ENCODE measurements at regions not wholly inside any gene's neighbourhood (a gene's known extent, or its start where the extent isn't known, plus 50 kb on each side); places are given as distances from the start of the nearest gene placed in this dataset.

GRCh38 chr2:192407692-192408091, 213.0 kb upstream of the TMEFF2 start:
- TF ChIP-seq TBL1XR1 (IDR thresholded peaks at IDR 0.05; ENCODE audit: low read depth, low read length) (no peak), POLR2A (IDR thresholded peaks at IDR 0.05; ENCODE audit: low read depth, low read length) (no peak), SREBF1 (IDR thresholded peaks at IDR 0.05; ENCODE audit: low read length) (no peak), RAD21 (IDR thresholded peaks at IDR 0.05; ENCODE audit: insufficient read depth, low read depth, low read length) (no peak), USF1 (IDR thresholded peaks at IDR 0.05; ENCODE audit: borderline replicate concordance, extremely low read length, insufficient read depth, low read depth, low read length) (no peak), NR2C2 (IDR thresholded peaks at IDR 0.05; ENCODE audit: borderline replicate concordance, control insufficient read depth, insufficient read length, low read depth) (no peak), RUNX3 (IDR thresholded peaks at IDR 0.05; ENCODE audit: low read length) (no peak), TARDBP (IDR thresholded peaks at IDR 0.05; ENCODE audit: borderline replicate concordance) (no peak), RCOR1 (conservative IDR thresholded peaks at IDR 0.05; ENCODE audit: low read depth, low read length) (no peak), SIN3A (IDR thresholded peaks at IDR 0.05; ENCODE audit: low read depth, low read length) (no peak), HDAC2 (IDR thresholded peaks at IDR 0.05) (no peak)
- TF ChIP-seq, protein P1, sequence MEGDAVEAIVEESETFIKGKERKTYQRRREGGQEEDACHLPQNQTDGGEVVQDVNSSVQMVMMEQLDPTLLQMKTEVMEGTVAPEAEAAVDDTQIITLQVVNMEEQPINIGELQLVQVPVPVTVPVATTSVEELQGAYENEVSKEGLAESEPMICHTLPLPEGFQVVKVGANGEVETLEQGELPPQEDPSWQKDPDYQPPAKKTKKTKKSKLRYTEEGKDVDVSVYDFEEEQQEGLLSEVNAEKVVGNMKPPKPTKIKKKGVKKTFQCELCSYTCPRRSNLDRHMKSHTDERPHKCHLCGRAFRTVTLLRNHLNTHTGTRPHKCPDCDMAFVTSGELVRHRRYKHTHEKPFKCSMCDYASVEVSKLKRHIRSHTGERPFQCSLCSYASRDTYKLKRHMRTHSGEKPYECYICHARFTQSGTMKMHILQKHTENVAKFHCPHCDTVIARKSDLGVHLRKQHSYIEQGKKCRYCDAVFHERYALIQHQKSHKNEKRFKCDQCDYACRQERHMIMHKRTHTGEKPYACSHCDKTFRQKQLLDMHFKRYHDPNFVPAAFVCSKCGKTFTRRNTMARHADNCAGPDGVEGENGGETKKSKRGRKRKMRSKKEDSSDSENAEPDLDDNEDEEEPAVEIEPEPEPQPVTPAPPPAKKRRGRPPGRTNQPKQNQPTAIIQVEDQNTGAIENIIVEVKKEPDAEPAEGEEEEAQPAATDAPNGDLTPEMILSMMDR (IDR thresholded peaks at IDR 0.05 in 2 of 3, conservative IDR thresholded peaks at IDR 0.05 in 1 of 3; ENCODE audit: control insufficient read depth in 2 of 3, extremely low read depth in 1 of 3, insufficient read depth in 1 of 3, low read depth in 3 of 3, low read length in 3 of 3): no peak
- TF ChIP-seq, protein P2, sequence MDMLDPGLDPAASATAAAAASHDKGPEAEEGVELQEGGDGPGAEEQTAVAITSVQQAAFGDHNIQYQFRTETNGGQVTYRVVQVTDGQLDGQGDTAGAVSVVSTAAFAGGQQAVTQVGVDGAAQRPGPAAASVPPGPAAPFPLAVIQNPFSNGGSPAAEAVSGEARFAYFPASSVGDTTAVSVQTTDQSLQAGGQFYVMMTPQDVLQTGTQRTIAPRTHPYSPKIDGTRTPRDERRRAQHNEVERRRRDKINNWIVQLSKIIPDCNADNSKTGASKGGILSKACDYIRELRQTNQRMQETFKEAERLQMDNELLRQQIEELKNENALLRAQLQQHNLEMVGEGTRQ (IDR thresholded peaks at IDR 0.05; ENCODE audit: borderline replicate concordance, low read depth, low read length): no peak

Data from GM12878 (cell line).